Neural cell (in vitro differentiated cells): ENCODE measurements at regions not wholly inside any gene's neighbourhood (a gene's known extent, or its start where the extent isn't known, plus 50 kb on each side); places are given as distances from the start of the nearest gene placed in this dataset.

Source experiments
- H2AFZ ChIP-seq: fragments of 200-600, 300-800 bp; sonication (generic), shearing (Covaris generic); 2 replicates; pipeline ENCODE4 v1.6.0; 2014; ENCODE audit warnings: low read depth, mild to moderate bottlenecking, antibody characterized with exemption, low read length, moderate library complexity
- H3F3A ChIP-seq: fragments of 200-600 bp; shearing (Covaris generic); 2 replicates; pipeline ENCODE4 v1.6.1; 2016; ENCODE audit warnings: mild to moderate bottlenecking, moderate library complexity, mixed read lengths, antibody characterized with exemption, low read length; ENCODE audit not compliant: insufficient read depth, poor library complexity, severe bottlenecking
- H3K27ac ChIP-seq: fragments of 200-600, 300-800 bp; sonication (generic), shearing (Covaris generic); 2 replicates; pipeline ENCODE4 v1.5.1; 2014; ENCODE audit warnings: mild to moderate bottlenecking, low read length, moderate library complexity
- H3K27me3 ChIP-seq: fragments of 300-800, 200-600 bp; sonication (generic), shearing (Covaris generic); 2 replicates; pipeline ENCODE4 v1.6.0; 2014; ENCODE audit warnings: mild to moderate bottlenecking, low read depth, low read length, moderate library complexity; ENCODE audit not compliant: insufficient read depth
- H3K36me3 ChIP-seq: fragments of 300-800, 200-600 bp; sonication (generic), shearing (Covaris generic); 2 replicates; pipeline ENCODE4 v1.5.1; 2014; ENCODE audit warnings: mild to moderate bottlenecking, antibody characterized with exemption, low read length, moderate library complexity; ENCODE audit not compliant: insufficient read depth
- H3K4me2 ChIP-seq: fragments of 300-800, 200-600 bp; sonication (generic), shearing (Covaris generic); 2 replicates; pipeline ENCODE4 v1.6.0; 2014; ENCODE audit warnings: mild to moderate bottlenecking, low read length
- H3K4me3 ChIP-seq: fragments of 300-800, 200-600 bp; sonication (generic), shearing (Covaris generic); 2 replicates; pipeline ENCODE4 v1.5.1; 2014; ENCODE audit warnings: mild to moderate bottlenecking, low read length, moderate library complexity
- H3K79me2 ChIP-seq: fragments of 200-600 bp; shearing (Covaris generic); replicated peaks from 2 replicates; pipeline ENCODE4 v1.6.0; 2014; ENCODE audit warnings: mild to moderate bottlenecking, low read length, moderate library complexity; ENCODE audit not compliant: insufficient read depth
- H3K9ac ChIP-seq: fragments of 300-800, 200-600 bp; sonication (generic), shearing (Covaris generic); 2 replicates; pipeline ENCODE4 v1.6.1; 2016; ENCODE audit warnings: mild to moderate bottlenecking, low read length, mixed read lengths
- H3K9me2 ChIP-seq: fragments of 200-600 bp; shearing (Covaris generic); 2 replicates; pipeline ENCODE4 v1.6.1; 2016; ENCODE audit warnings: mild to moderate bottlenecking, low read length, mixed read lengths; ENCODE audit not compliant: insufficient read depth
- H3K9me3 ChIP-seq: fragments of 200-600, 300-800 bp; sonication (generic), shearing (Covaris generic); 2 replicates; pipeline ENCODE4 v1.6.1; 2016; ENCODE audit warnings: mild to moderate bottlenecking, mixed run types, low read length, moderate library complexity, mixed read lengths
- H4K20me1 ChIP-seq: fragments of 200-600 bp; shearing (Covaris generic); 2 replicates; pipeline ENCODE4 v1.6.1; 2016; ENCODE audit warnings: mild to moderate bottlenecking, mixed run types; ENCODE audit not compliant: insufficient read depth
- EP300 ChIP-seq: fragments of 450-650 bp; conservative IDR thresholded peaks from 2 replicates; pipeline ENCODE4 v1.6.1; 2014; ENCODE audit warnings: antibody characterized with exemption, mild to moderate bottlenecking, moderate library complexity; ENCODE audit not compliant: poor library complexity, severe bottlenecking
- EZH2 ChIP-seq: fragments of 200-600, 300-800 bp; shearing (Covaris generic), sonication (generic); IDR thresholded peaks from 2 replicates; pipeline ENCODE4 v1.6.1; 2014; ENCODE audit warnings: antibody characterized with exemption, low read length, borderline replicate concordance, mild to moderate bottlenecking; ENCODE audit not compliant: insufficient read depth, poor library complexity, severe bottlenecking
- MXI1 ChIP-seq: fragments of 450-650 bp; conservative IDR thresholded peaks from 2 replicates; pipeline ENCODE4 v1.6.1; 2014; ENCODE audit warnings: antibody characterized with exemption, mild to moderate bottlenecking; ENCODE audit not compliant: poor library complexity, severe bottlenecking
- POLR2AphosphoS5 ChIP-seq: IDR thresholded peaks from 2 replicates; pipeline ENCODE4 v1.6.1; 2012
- RAD21 ChIP-seq: fragments of 450-650 bp; conservative IDR thresholded peaks from 2 replicates; pipeline ENCODE4 v1.6.1; 2014; ENCODE audit warnings: antibody characterized with exemption, mild to moderate bottlenecking, moderate library complexity
- SMC3 ChIP-seq: fragments of 450-650 bp; conservative IDR thresholded peaks from 2 replicates; pipeline ENCODE4 v1.6.1; 2014; ENCODE audit warnings: antibody characterized with exemption, mild to moderate bottlenecking, moderate library complexity; ENCODE audit not compliant: poor library complexity
- TAF1 ChIP-seq: IDR thresholded peaks from 2 replicates; pipeline ENCODE4 v1.6.1; 2012; ENCODE audit warnings: low read depth
- TF ChIP-seq, protein P1 (sequence below): fragments of 450-650 bp; IDR thresholded peaks from 2 replicates; pipeline ENCODE4 v1.5.1; 2014; ENCODE audit warnings: antibody characterized with exemption, mild to moderate bottlenecking, moderate library complexity; ENCODE audit not compliant: poor library complexity, severe bottlenecking
- TF ChIP-seq, protein P2 (sequence below): IDR thresholded peaks from 2 replicates; pipeline ENCODE4 v1.6.1; 2012; ENCODE audit warnings: borderline replicate concordance

DNA sequence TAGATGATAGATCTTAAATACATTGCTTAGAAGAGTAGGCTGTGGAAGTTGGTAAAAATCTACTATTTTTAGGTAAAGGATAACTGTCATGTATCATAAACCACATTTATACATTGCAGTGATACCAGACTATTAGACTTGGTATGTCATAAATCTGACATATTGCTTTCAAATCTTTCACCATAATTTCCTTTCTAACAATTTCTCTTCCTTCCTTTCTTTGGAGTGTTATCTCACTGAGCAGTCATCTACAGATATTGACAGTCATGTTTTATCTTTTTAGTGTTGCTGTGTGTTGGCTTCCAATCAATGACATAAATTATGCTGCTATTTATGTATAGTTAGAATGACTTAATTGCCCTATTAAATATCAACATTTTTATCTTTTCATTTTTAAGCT lies 588.7 kb downstream of the TUSC7 start:
- H4K20me1 ChIP-seq, result no peaks in the 10 kb centered on the region
- no peaks in the 10 kb centered on the region for H3K27me3 ChIP-seq
- no peaks in the 10 kb centered on the region for H3F3A ChIP-seq
- no peaks in the 10 kb centered on the region for H3K36me3 ChIP-seq
- no peaks in the 10 kb centered on the region for H3K79me2 ChIP-seq
- H3K4me3 ChIP-seq, result no peak overlapping the region
- H3K9me3 ChIP-seq, result no peaks in the 10 kb centered on the region
- H3K9me2 ChIP-seq, result no peaks in the 10 kb centered on the region
- no peak overlapping the region for H3K9ac ChIP-seq
- TF ChIP-seq EP300, result peak; percentile 88
- no peak for TF ChIP-seq TAF1
- TF ChIP-seq POLR2AphosphoS5, result peak; percentile 39
- TF ChIP-seq RAD21, result no peak
- H2AFZ ChIP-seq, result no peak overlapping the region
- no peak overlapping the region for H3K4me2 ChIP-seq
- peak overlapping the region; percentile 23 for H3K27ac ChIP-seq

GRCh38 chr3:117302428-117302827 lies 592.8 kb downstream of the TUSC7 start:
- H3K9me2 ChIP-seq, result no peaks in the 10 kb centered on the region
- no peaks in the 10 kb centered on the region for H4K20me1 ChIP-seq
- TF ChIP-seq RAD21 (no peak), EP300 (no peak), EZH2 (no peak), TAF1 (no peak)
- TF ChIP-seq, protein P1, sequence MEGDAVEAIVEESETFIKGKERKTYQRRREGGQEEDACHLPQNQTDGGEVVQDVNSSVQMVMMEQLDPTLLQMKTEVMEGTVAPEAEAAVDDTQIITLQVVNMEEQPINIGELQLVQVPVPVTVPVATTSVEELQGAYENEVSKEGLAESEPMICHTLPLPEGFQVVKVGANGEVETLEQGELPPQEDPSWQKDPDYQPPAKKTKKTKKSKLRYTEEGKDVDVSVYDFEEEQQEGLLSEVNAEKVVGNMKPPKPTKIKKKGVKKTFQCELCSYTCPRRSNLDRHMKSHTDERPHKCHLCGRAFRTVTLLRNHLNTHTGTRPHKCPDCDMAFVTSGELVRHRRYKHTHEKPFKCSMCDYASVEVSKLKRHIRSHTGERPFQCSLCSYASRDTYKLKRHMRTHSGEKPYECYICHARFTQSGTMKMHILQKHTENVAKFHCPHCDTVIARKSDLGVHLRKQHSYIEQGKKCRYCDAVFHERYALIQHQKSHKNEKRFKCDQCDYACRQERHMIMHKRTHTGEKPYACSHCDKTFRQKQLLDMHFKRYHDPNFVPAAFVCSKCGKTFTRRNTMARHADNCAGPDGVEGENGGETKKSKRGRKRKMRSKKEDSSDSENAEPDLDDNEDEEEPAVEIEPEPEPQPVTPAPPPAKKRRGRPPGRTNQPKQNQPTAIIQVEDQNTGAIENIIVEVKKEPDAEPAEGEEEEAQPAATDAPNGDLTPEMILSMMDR, result no peak
- no peak overlapping the region for H3K4me3 ChIP-seq
- H3K27ac ChIP-seq, result no peak overlapping the region
- H2AFZ ChIP-seq, result no peak overlapping the region
- no peaks in the 10 kb centered on the region for H3K27me3 ChIP-seq
- no peaks in the 10 kb centered on the region for H3K79me2 ChIP-seq
- no peaks in the 10 kb centered on the region for H3F3A ChIP-seq
- H3K36me3 ChIP-seq, result no peaks in the 10 kb centered on the region
- H3K9ac ChIP-seq, result no peak overlapping the region
- H3K4me2 ChIP-seq, result no peak overlapping the region
- no peaks in the 10 kb centered on the region for H3K9me3 ChIP-seq

DNA sequence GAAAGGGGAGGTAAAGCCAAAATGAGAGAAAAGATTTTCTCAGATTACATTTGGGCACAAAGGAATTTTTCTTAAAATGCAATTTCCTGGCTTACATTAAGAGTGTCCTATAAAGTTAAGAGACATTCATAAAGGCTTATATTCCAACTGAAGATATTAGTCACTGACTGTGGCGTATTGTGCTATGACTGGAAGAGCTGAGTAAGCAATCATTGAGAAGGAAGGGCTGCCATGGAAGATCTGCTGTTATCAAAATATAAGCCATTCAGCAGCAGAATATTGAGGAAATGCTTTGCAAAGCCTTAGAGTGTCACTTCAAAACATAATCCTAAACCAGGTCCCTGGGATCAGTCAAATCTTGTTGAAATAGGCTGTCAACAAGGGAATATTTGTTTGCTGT lies 593.9 kb downstream of the TUSC7 start:
- no peaks in the 10 kb centered on the region for H3K9me3 ChIP-seq
- no peaks in the 10 kb centered on the region for H3K79me2 ChIP-seq
- no peak for TF ChIP-seq MXI1
- TF ChIP-seq RAD21, result no peak
- TF ChIP-seq, protein P2, sequence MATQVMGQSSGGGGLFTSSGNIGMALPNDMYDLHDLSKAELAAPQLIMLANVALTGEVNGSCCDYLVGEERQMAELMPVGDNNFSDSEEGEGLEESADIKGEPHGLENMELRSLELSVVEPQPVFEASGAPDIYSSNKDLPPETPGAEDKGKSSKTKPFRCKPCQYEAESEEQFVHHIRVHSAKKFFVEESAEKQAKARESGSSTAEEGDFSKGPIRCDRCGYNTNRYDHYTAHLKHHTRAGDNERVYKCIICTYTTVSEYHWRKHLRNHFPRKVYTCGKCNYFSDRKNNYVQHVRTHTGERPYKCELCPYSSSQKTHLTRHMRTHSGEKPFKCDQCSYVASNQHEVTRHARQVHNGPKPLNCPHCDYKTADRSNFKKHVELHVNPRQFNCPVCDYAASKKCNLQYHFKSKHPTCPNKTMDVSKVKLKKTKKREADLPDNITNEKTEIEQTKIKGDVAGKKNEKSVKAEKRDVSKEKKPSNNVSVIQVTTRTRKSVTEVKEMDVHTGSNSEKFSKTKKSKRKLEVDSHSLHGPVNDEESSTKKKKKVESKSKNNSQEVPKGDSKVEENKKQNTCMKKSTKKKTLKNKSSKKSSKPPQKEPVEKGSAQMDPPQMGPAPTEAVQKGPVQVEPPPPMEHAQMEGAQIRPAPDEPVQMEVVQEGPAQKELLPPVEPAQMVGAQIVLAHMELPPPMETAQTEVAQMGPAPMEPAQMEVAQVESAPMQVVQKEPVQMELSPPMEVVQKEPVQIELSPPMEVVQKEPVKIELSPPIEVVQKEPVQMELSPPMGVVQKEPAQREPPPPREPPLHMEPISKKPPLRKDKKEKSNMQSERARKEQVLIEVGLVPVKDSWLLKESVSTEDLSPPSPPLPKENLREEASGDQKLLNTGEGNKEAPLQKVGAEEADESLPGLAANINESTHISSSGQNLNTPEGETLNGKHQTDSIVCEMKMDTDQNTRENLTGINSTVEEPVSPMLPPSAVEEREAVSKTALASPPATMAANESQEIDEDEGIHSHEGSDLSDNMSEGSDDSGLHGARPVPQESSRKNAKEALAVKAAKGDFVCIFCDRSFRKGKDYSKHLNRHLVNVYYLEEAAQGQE, result no peak
- TF ChIP-seq, protein P1, result no peak
- TF ChIP-seq SMC3, result no peak
- TF ChIP-seq EP300, result no peak
- TF ChIP-seq EZH2, result no peak
- TF ChIP-seq POLR2AphosphoS5, result no peak
- no peak for TF ChIP-seq TAF1
- no peaks in the 10 kb centered on the region for H4K20me1 ChIP-seq
- no peak overlapping the region for H3K27ac ChIP-seq
- H3F3A ChIP-seq, result no peaks in the 10 kb centered on the region
- H3K4me3 ChIP-seq, result no peak overlapping the region
- H3K27me3 ChIP-seq, result no peaks in the 10 kb centered on the region
- H3K4me2 ChIP-seq, result no peak overlapping the region
- no peak overlapping the region for H2AFZ ChIP-seq
- H3K36me3 ChIP-seq, result no peaks in the 10 kb centered on the region
- no peaks in the 10 kb centered on the region for H3K9me2 ChIP-seq
- no peak overlapping the region for H3K9ac ChIP-seq
